ENCODE measurements at regions not wholly inside any gene's neighbourhood (a gene's known extent, or its start where the extent isn't known, plus 50 kb on each side); places are given as distances from the start of the nearest gene placed in this dataset.
"Not testable (repeated sequence)": the region's sequence is repeated elsewhere in the genome, so short reads cannot be mapped to it uniquely, and the experiment has no call there.

DNA sequence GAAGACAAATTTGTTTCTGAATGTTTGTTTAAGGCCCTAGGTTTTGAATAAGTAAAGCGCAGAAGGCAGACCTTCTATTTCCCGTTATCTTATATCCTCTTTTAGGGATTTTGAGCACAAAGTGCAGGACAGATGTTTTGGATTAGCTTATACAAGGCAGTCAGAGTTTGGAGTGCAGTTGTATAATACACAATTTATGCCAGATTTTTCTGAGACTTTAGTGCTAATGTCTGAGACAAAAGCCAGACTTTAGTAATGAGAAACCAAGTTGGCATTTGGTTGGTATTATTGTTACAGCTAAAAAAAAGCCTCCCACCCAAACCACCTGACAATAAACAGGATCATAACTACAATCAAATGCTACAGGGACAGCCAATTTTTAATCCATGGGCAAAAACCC, 309.9 kb upstream of the SATB1 start:
- no peak for DNase-seq (ENCODE audit: low read depth, low spot score)

DNA sequence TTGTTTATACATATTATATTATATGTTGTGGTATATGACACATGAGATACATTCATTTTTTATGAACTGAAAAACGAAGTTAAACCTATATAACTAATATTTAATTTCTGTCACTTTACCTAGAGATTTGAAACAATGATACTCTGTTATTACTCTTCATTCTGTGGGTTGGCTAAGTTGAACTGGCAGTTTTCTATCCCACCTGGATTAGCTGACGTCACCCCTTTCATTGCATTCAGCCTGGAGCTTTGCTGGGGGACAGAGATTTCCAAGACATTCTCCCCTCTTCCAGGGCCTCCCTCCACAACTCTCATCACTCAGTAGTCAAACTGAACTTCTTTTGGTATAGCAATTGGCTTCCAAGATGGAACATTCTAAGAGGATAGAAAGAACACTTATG, 309.2 kb upstream of the SATB1 start:
- DNase-seq (ENCODE audit: low read depth, low spot score), result no peak

GRCh38 chr3:18732474-18732873, 307.3 kb upstream of the SATB1 start:
- no peak for DNase-seq (ENCODE audit: low read depth, low spot score)

DNA sequence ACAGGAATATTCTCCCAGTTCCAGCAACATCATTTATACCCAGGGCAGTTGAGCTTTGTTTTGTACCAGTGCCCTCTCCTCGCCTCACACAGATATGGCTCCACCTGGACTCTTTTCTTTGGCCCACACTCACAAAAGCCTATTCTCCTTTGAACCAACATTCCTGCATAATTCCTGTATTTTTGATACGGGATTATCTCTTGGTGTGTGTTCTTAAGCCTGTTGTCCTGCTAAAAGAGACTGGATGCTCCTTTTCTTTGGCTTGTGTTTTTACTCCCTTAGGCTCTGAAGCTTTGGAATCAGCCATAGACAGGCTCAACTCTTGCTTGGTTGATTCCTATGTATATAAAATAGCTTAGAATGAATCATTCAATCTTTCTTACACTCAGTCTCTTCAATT, 305.4 kb upstream of the SATB1 start:
- DNase-seq (ENCODE audit: low read depth, low spot score), result no peak

DNA sequence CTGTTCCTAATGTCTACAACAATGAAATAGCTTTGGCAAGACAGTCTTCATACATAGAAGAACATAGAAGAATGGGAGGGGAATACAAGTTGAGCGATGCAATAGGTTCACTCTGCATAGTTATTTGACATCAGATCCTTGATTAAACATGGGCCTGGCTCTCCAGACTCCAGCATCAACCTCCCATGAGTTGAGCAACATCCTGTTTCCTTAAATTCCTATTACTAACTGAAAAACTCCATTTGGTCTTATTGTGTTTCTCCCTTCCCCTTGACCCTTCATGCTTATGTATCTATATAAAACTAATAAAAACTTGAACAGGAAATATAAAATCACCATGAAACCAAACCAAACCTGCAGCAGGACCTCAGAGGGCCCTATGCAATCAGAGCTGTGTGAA, 304.5 kb upstream of the SATB1 start:
- no peak for DNase-seq (ENCODE audit: low read depth, low spot score)

GRCh38 chr3:18725668-18726407, 300.7 kb upstream of the SATB1 start:
- DNase-seq (ENCODE audit: low read depth, low spot score), result no peak

- no peak for DNase-seq (ENCODE audit: low read depth, low spot score)
These were observed 299.3 kb upstream of the SATB1 start for GRCh38 chr3:18724456-18724855.

DNA sequence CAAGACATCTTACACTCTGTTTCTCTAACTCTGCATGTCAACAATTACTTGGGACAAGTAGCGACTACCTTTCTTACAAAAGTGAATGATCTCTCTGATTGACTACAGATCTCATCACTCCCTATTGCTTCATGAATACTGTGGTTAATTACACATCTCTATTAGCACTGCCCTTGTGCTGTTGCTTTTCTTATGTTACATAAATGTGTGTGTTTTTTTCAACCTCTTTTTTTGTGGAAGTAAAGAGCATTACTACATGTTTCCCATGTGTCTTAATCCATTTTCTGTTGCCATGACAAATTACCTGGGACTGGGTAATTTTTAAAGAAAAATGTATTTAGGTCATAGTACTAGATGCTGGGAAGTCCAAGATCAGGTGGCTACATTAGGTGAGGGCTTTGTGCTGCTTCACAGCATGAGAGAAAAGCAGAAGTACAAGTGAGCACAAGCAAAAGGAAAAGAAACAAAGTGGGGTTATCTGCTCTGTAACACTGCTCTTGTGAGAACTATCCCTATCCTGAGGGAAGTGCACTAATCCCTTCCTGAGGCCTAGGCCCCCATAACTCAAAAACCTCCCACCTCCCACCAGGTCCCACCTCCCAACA, 298.2 kb upstream of the SATB1 start:
- no peak for DNase-seq (ENCODE audit: low read depth, low spot score)

- DNase-seq (ENCODE audit: low read depth, low spot score), result no peak
These were observed 295.4 kb upstream of the SATB1 start for GRCh38 chr3:18720543-18720942.

- no peak for DNase-seq (ENCODE audit: low read depth, low spot score)
These were observed 292.5 kb upstream of the SATB1 start for GRCh38 chr3:18717598-18717997.

DNA sequence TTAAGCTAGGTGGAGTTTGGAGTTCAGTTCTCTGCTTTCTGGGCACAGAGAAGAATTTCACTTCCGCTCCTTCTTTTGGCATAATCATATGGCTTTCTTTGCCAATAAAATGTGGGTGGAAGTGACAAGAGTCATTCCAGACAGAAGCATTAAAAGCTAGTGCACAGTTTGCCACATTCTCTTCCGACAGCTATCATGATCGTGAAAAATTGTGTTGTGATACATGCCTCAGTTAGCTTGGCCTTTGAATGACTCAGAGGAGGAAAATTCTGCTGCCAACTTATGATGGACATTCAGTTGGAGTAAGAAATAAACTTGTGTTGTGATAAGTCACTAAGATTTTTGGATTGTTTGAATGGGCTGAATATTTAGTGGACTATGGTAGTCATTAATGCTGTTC, 291.7 kb upstream of the SATB1 start:
- DNase-seq (ENCODE audit: low read depth, low spot score), result no peak

DNA sequence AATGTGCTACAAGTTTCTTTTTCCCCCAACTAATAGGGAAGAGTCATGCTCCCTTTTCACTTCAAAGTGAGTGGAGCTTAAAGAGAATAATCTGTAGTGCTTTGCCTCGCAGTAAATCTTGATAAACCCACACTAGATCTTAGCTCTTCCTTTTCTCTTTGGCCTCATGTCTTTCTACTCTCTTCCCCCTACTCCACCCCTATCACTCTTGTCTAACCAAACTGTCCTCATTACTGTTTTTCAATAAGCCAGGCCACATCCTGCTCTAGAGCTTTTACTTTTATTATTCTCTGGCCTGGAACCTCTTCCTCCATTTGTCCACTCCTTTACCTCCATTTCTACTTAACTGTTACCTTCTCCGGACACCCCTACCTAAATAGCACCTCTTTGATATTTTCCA, 291.0 kb upstream of the SATB1 start:
- no peak for DNase-seq (ENCODE audit: low read depth, low spot score)

- no peak for DNase-seq (ENCODE audit: low read depth, low spot score)
These were observed 290.1 kb upstream of the SATB1 start for GRCh38 chr3:18715208-18715607.

- DNase-seq (ENCODE audit: low read depth, low spot score), result no peak
These were observed 288.4 kb upstream of the SATB1 start for GRCh38 chr3:18713577-18713951.

DNA sequence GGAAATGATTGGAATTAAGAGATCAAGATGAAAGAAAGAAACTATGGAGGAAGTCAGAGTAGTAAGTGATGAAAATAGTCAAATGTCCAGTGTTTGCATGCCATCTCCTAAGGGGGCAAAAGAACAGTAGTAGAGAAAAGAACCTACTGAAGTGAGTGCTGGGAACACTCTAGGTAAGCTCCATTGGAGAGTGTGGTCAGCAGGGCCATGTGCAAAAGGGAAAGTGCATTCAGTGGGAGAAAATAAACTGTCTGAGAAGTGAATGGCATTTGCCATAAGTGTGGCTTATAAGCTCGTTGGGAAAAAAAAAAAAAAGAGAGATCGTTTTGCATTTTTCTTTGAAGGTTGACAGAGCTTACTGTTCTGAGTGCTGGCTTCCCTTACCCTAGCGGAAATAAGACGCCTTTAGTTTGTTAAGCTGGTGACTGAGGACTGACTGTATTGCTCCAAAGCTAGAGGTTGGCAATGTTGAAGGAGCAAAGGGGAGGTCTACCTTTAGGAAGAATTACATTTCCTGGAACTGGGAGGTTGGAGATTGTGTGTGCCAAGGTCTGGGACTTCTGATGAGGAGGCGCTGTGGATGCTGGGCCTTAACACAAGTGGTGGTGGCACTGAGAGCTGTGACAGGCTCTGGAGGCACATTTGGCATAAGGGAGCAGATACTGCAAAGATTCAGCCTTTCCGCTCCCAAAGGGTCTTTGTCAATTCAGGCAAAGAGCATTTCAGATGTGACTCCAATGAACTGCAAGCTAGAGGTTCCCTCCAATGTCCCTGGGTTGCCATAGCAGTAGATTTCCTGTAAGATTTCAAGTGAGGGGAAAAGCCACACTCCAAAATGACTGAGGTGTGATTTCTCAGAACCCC, 287.8 kb upstream of the SATB1 start:
- no peak for DNase-seq (ENCODE audit: low read depth, low spot score)

DNA sequence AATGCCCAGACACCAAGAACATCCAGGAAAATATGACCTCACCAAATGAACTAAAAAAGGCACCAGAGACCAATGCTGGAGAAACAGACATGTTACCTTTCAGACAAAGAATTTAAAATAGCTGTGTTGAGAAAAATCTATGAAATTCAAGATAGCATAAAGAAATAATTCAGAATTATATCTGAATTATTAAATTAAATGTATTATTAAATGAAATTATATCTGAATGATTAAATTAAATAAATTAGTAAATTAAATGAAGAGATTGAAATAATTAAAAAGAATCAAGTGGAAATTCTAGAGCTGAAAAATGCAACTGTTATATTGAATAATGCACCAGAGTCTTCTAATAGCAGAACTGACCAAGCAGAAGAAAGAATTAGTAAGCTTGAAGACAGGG, 279.2 kb upstream of the SATB1 start:
- DNase-seq (ENCODE audit: low read depth, low spot score), result no peak

DNA sequence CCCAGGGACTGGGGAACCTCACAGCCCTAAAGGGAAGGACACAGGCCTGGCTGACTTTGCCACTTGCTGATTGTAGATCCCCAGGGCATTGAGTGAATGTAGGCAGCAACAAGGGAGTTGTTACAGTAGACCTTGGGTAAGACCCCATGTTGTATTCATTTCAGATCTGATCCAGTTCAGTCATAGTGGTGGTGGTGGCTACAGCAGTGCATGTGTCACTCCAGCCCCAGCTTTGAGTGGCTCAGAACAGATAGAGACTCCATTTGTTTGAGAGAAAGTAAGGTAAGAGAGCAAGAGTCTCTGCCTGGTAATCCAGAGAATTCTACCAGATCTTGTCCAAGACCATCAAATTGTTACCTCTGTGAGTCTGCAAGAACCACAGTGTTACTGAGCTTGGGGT, 278.7 kb upstream of the SATB1 start:
- DNase-seq (ENCODE audit: low read depth, low spot score), result no peak

- DNase-seq (ENCODE audit: low read depth, low spot score), result not testable (repeated sequence)
These were observed 268.6 kb upstream of the SATB1 start for GRCh38 chr3:18693588-18694329.

DNA sequence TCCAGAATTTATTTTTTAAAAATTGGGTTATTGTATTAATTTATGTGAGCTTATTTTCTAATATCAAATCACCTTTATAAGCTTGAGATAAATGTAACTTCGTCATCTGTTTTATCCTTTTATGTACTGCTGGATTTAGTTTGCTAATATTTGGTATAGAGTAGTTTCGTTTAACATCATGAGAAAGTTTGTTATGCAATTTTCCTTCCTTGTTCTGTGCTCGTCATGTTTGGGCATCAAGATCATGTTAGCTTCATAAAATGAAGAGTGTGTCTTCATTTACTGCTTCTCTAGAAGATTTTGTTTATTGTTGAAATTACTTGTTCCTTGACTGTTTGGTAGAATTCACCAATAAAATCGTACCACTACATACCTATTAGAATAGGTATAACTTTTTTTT, 262.1 kb upstream of the SATB1 start:
- DNase-seq (ENCODE audit: low read depth, low spot score), result no peak

DNA sequence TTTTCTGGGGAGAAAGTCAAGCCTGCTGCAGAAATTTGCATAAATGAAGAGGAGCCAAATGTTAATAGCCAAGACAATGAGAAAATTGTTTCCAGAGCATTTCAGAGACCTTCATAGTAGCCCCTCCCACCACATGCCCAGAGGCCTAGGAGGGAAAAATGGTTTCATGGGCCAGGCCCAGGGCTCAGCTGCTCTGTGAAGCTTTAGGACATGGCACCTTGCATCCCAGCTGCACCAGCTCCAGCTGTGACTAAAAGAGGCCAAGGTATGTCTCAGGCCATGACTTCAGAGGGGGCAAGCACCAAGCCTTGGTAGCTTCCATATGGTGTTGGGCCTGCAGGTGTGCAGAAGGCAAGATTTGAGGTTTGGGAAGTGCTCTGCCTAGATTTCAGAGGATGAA, 258.8 kb upstream of the SATB1 start:
- no peak for DNase-seq (ENCODE audit: low read depth, low spot score)

DNA sequence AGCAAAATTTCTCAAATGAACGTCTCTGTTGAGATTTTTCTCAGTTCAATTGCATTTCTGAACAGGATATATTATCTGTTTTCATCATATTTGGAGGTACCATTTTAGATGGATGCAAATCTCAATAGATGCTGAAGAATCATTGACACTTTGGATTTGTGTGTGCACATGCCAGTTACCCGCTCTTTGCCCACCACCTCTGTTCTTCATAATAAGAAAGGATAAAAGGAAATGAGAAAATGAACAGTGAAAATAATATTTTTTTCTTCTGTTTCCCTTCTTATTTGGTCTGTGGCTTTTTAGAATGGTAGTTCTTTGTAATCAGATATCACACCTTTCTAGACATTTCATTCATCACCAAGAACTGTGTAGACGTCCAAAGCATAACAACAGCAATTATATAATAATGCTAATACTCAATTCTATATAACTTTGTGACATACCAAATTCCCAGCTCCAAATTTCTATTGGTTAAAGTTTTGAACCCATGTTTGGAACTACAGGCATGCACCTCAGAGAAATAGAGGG, 256.7 kb upstream of the SATB1 start:
- no peak for DNase-seq (ENCODE audit: low read depth, low spot score)

GRCh38 chr3:18680758-18681157, 255.6 kb upstream of the SATB1 start:
- DNase-seq (ENCODE audit: low read depth, low spot score), result no peak
